ENCODE measurements at regions not wholly inside any gene's neighbourhood (a gene's known extent, or its start where the extent isn't known, plus 50 kb on each side); places are given as distances from the start of the nearest gene placed in this dataset.

GRCh38 chr13:111955412-111956065 lies 111.4 kb upstream of the SOX1 start:
- ATAC-seq (ENCODE audit: low FRiP score) (no peak), DNase-seq (ENCODE audit: low spot score) (no peak)
- TF ChIP-seq, protein P1, sequence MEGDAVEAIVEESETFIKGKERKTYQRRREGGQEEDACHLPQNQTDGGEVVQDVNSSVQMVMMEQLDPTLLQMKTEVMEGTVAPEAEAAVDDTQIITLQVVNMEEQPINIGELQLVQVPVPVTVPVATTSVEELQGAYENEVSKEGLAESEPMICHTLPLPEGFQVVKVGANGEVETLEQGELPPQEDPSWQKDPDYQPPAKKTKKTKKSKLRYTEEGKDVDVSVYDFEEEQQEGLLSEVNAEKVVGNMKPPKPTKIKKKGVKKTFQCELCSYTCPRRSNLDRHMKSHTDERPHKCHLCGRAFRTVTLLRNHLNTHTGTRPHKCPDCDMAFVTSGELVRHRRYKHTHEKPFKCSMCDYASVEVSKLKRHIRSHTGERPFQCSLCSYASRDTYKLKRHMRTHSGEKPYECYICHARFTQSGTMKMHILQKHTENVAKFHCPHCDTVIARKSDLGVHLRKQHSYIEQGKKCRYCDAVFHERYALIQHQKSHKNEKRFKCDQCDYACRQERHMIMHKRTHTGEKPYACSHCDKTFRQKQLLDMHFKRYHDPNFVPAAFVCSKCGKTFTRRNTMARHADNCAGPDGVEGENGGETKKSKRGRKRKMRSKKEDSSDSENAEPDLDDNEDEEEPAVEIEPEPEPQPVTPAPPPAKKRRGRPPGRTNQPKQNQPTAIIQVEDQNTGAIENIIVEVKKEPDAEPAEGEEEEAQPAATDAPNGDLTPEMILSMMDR (IDR thresholded peaks at IDR 0.05): no peak

GRCh38 chr13:111956261-111957151 lies 110.4 kb upstream of the SOX1 start:
- TF ChIP-seq, protein P1 (IDR thresholded peaks at IDR 0.05): no peak
- ATAC-seq (ENCODE audit: low FRiP score): no peak
- DNase-seq (ENCODE audit: low spot score): no peak

DNA sequence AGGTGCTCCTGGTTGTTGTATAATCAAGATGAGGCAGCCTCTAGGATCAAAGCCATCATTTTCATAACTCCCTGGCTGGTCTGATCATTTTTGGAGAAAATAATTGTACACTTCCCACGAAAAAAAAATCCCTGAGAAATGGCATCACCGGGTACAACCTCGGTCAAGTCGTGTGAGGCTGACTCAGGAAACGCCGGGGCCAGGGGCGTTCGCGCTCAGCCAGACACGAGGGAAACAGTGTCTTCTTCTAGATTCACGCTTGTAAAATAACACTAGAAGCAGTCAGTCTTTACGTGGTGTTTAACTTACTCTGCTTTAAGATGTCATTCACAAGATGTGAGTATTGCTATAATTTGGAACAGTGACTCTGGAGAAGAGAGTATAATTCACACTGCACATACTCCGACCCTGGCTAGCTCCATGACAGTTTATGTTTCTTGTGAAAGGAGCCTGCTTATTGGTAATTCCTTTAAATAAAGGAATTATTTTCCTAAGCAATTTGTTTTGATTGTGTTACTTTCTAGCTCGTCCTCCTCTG lies 109.0 kb upstream of the SOX1 start:
- DNase-seq (ENCODE audit: low spot score): no peak
- TF ChIP-seq, protein P1 (IDR thresholded peaks at IDR 0.05): no peak
- ATAC-seq (ENCODE audit: low FRiP score): no peak

DNA sequence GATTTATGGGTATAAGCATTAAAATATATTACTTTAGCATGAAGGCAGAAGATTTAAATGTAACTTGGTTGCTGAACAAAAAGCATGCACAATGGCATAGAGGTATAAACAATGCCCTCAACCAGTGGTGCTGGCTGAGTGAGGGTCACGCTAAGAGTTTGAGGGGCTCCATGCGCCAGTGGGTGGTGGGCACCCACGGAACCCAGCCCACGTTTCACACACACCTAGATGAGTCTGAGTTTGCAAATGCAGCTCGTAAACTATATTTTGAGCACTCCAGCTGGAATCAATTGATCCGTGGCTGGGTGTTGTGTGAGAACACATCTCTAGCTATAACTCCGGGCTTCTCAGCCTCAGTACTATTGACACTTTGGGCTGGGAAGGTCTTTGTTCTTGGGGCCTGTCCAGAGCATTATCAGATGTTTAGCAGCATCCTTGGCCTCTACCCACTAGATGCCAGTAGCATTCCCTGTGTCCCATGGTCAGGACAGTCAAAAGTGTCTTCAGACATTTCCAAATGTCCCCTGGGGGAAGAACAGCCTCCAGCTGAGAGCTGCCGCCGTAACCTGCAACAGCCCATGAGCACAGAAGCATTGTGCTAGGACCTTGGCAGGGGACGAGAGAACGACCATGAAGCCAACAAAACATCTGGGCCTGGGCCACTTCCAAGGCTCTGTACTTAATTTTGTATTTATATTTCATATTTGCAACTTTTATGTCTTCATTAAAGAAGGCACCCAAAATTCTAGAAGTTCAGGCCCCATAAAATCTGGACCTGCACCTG lies 108.1 kb upstream of the SOX1 start:
- TF ChIP-seq, protein P1 (IDR thresholded peaks at IDR 0.05): no peak
- DNase-seq (ENCODE audit: low spot score) (no peak), ATAC-seq (ENCODE audit: low FRiP score) (no peak)

GRCh38 chr13:111960152-111960772 lies 106.7 kb upstream of the SOX1 start:
- ATAC-seq (ENCODE audit: low FRiP score) (no peak), DNase-seq (ENCODE audit: low spot score) (no peak)
- TF ChIP-seq, protein P1 (IDR thresholded peaks at IDR 0.05): no peak

GRCh38 chr13:111961236-111961635 lies 105.7 kb upstream of the SOX1 start:
- no peak for ATAC-seq (ENCODE audit: low FRiP score)
- DNase-seq (ENCODE audit: low spot score): no peak
- TF ChIP-seq, protein P1 (IDR thresholded peaks at IDR 0.05): no peak
